Stomach (tissue), 8 donors: ENCODE measurements at regions not wholly inside any gene's neighbourhood (a gene's known extent, or its start where the extent isn't known, plus 50 kb on each side); places are given as distances from the start of the nearest gene placed in this dataset.
"Not testable (repeated sequence)": the region's sequence is repeated elsewhere in the genome, so short reads cannot be mapped to it uniquely, and the experiment has no call there.

Experiments used
- DNase-seq, 2 donors: peaks; one replicate each; pipeline versions ENCODE4 v3.0.0 to v3.0.0-alpha.2; 2013 to 2019
- H3K27ac ChIP-seq, 5 donors: fragments of 200-600 bp in 4 of 5; sonication (generic) in 4 of 5; one replicate each; pipeline ENCODE4 v1.5.1; 2013 to 2019; ENCODE audit warnings: mild to moderate bottlenecking in 1 of 5, moderate library complexity in 1 of 5
- H3K27me3 ChIP-seq, 3 donors: fragments of 200-600 bp; sonication (generic); one replicate each; pipeline ENCODE4 v1.5.1; 2017 to 2019; ENCODE audit warnings: mixed run types in 1 of 3
- H3K36me3 ChIP-seq, 4 donors: fragments of 200-600 bp; sonication (generic); 1 replicate in 3 of 4; 2 replicates in 1 of 4; pipeline ENCODE4 v1.5.1; 2016 to 2019
- H3K4me1 ChIP-seq, 4 donors: fragments of 200-600 bp; sonication (generic); one replicate each; pipeline ENCODE4 v1.5.1; 2016 to 2019
- H3K4me3 ChIP-seq, 4 donors: fragments of 200-600 bp; sonication (generic) in 3 of 4; one replicate each; pipeline ENCODE4 v1.5.1; 2016 to 2019; ENCODE audit warnings: mild to moderate bottlenecking in 1 of 4
- H3K9me3 ChIP-seq, 4 donors: fragments of 200-600 bp; sonication (generic); one replicate each; pipeline ENCODE4 v1.5.1; 2016 to 2019
- CTCF ChIP-seq, 7 experiments: fragments of 450-650 bp in 4 of 7; fragments of 200-600 bp in 3 of 7; sonication (generic) in 3 of 7; IDR thresholded peaks; one replicate each; pipeline ENCODE4 v1.5.1; 2016 to 2019; ENCODE audit warnings: antibody characterized with exemption in 7 of 7, control low read depth in 2 of 7, mild to moderate bottlenecking in 1 of 7
- EP300 ChIP-seq: sonication (generic); formaldehyde crosslinking; IDR thresholded peaks from one replicate; pipeline ENCODE4 v1.6.1; 2017; ENCODE audit warnings: antibody characterized with exemption
- POLR2A ChIP-seq, 4 donors: fragments of 450-650 bp; IDR thresholded peaks; one replicate each; pipeline ENCODE4 v1.6.1; 2016; ENCODE audit warnings: antibody characterized with exemption in 4 of 4, control low read depth in 2 of 4, mild to moderate bottlenecking in 1 of 4, moderate library complexity in 1 of 4
- POLR2AphosphoS5 ChIP-seq, 3 donors: sonication (generic); formaldehyde crosslinking; IDR thresholded peaks; one replicate each; pipeline ENCODE4 v1.6.1; 2016; ENCODE audit warnings: antibody characterized with exemption in 3 of 3
- WGBS, 5 donors: extraction: QIAGEN DNeasy Blood & Tissue Kit in 3 of 5; methylation state at CpG; one replicate each; pipeline versions ENCODE4 v1.1.5 to v1.1.7; 2013 to 2018; 5-methylcytosine and 5-hydroxymethylcytosine counted together
- intact Hi-C: fragments of 100-400 bp; cut with DNase I; formaldehyde crosslinking; loops from one replicate; pipeline ENCODE4 v1.15.1; 2023; ENCODE audit warnings: low total_unique reads
- donor health status: healthy with polysubstance abuse.
- donor health status: Bipolar disorder and iron deficiency.
- donor health status: healthy.

GRCh38 chr7:125427676-125428075, 498.1 kb upstream of the POT1 start:
- H3K4me3 ChIP-seq: no peak overlapping the region
- no peak for DNase-seq
- H3K27me3 ChIP-seq: no peaks in the 10 kb centered on the region
- intact Hi-C loops: no loop called here
- H3K9me3 ChIP-seq: no peaks in the 10 kb centered on the region
- no peak overlapping the region for H3K27ac ChIP-seq
- WGBS, 5 donors: 20 to 48% (median 34%) methylated on average over 1 of the region's 1 CpG
- TF ChIP-seq POLR2A (IDR thresholded peaks at IDR 0.05): no peak
- TF ChIP-seq CTCF (IDR thresholded peaks at IDR 0.05): no peak
- TF ChIP-seq EP300: no peak
- no peak for TF ChIP-seq POLR2AphosphoS5 (IDR thresholded peaks at IDR 0.05)
- no peaks in the 10 kb centered on the region for H3K4me1 ChIP-seq
- no peaks in the 10 kb centered on the region for H3K36me3 ChIP-seq

DNA sequence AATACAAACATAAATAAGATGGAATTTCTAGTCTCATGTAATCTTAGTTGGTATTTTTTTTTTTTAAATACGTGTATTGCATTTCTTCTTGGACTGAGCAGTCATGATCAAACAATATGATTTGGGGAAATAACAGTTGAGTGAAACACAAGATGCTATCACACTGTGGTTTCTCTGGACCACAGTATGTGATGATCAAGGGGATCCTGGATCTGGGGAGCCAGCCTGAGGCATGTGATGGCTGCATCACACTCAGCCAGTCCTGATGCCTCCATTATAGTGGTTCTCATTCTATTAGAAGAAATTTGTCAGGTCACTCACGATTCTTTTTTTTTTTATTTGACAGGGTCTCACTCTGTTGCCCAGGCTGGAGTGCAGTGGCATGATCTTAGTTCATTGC, 495.9 kb upstream of the POT1 start:
- 82 to 91% (median 89%) methylated on average over 2 of the region's 2 CpGs for WGBS, 5 donors
- no peaks in the 10 kb centered on the region for H3K9me3 ChIP-seq
- H3K4me1 ChIP-seq: no peaks in the 10 kb centered on the region

DNA sequence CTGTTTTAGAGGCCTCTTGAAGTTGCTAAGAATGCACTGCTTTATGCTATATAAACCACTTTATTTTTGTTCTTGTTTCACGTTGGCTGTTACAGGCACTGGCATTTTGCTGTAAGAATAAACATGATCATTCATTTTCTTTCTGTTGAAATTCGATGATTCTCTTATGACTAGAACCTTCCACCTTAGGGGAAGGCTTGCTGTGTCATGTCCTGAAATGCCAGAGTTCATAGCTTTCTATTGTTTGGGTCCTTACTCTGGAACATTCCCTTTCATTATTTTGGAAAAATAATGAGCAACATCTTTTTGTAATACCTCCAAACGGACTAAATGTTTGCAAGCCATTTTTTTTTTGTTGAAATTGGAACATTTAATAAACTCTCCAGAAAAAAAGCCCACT, 495.1 kb upstream of the POT1 start:
- no peak for DNase-seq
- Histone ChIP-seq H3K27me3 (no peaks in the 10 kb centered on the region), H3K4me3 (no peak overlapping the region), H3K36me3 (no peaks in the 10 kb centered on the region), H3K9me3 (no peaks in the 10 kb centered on the region), H3K27ac (no peak overlapping the region), H3K4me1 (no peaks in the 10 kb centered on the region)
- 43 to 56% (median 49%) methylated on average over 3 of the region's 3 CpGs for WGBS, 5 donors
- TF ChIP-seq EP300 (no peak), CTCF (IDR thresholded peaks at IDR 0.05) (no peak), POLR2AphosphoS5 (IDR thresholded peaks at IDR 0.05) (no peak), POLR2A (IDR thresholded peaks at IDR 0.05) (no peak)
- intact Hi-C loops: no loop called here

More for the DNA sequence above, 495.9 kb upstream of the POT1 start:
- DNase-seq: no peak
- H3K27me3 ChIP-seq: no peaks in the 10 kb centered on the region
- no peaks in the 10 kb centered on the region for H3K36me3 ChIP-seq
- H3K4me3 ChIP-seq: no peak overlapping the region
- no peak overlapping the region for H3K27ac ChIP-seq
- TF ChIP-seq POLR2A (IDR thresholded peaks at IDR 0.05) (no peak), CTCF (IDR thresholded peaks at IDR 0.05) (no peak), POLR2AphosphoS5 (IDR thresholded peaks at IDR 0.05) (no peak), EP300 (no peak)
- intact Hi-C loops: no loop called here

- Histone ChIP-seq H3K27ac (no peak overlapping the region), H3K4me3 (no peak overlapping the region), H3K36me3 (no peaks in the 10 kb centered on the region), H3K27me3 (no peaks in the 10 kb centered on the region), H3K9me3 (peaks cover 0 to 1% (median 0%) of the 10 kb centered on the region in 4 donors), H3K4me1 (no peaks in the 10 kb centered on the region)
- TF ChIP-seq CTCF (IDR thresholded peaks at IDR 0.05) (no peak), POLR2AphosphoS5 (IDR thresholded peaks at IDR 0.05) (no peak), EP300 (no peak), POLR2A (IDR thresholded peaks at IDR 0.05) (no peak)
- peak in 1 of 2 donors; percentile 24 for DNase-seq
- intact Hi-C loops: no loop called here
These were observed 494.0 kb upstream of the POT1 start for GRCh38 chr7:125423458-125424155.

- DNase-seq, H3K4me1 ChIP-seq, intact Hi-C loops, H3K27ac ChIP-seq, H3K36me3 ChIP-seq, H3K27me3 ChIP-seq, H3K4me3 ChIP-seq: not testable (repeated sequence)
- H3K9me3 ChIP-seq: peaks cover 0 to 12% (median 3%) of the 10 kb centered on the region in 4 donors
- 73 to 91% (median 86%) methylated on average over 3 of the region's 3 CpGs for WGBS, 5 donors
These were observed 491.8 kb upstream of the POT1 start for GRCh38 chr7:125421407-125421806.
